ENCODE measurements at regions not wholly inside any gene's neighbourhood (a gene's known extent, or its start where the extent isn't known, plus 50 kb on each side); places are given as distances from the start of the nearest gene placed in this dataset.

- no peak for DNase-seq (ENCODE audit: low spot score)
- intact Hi-C loops (cut with DNase I): no loop called here
Measured at GRCh38 chr18:33517950-33518349, 60.1 kb upstream of the ASXL3 start.

GRCh38 chr18:33513027-33513426 is 65.0 kb upstream of the ASXL3 start:
- no peak for DNase-seq (ENCODE audit: low spot score)
- intact Hi-C loops (cut with DNase I): loop anchor here in 1 of 2 donors (5.0 kb wide), 1 partner anchor 774 kb away; no protein-coding TSS in a partner anchor

- DNase-seq (ENCODE audit: low spot score): no peak
- intact Hi-C loops (cut with DNase I): no loop called here
Measured at GRCh38 chr18:33507019-33507418, 66.5 kb upstream of the CCDC178 start.

GRCh38 chr18:33505798-33506197 is 65.3 kb upstream of the CCDC178 start:
- no peak for DNase-seq (ENCODE audit: low spot score)
- intact Hi-C loops (cut with DNase I): no loop called here

GRCh38 chr18:33505297-33505696 is 64.8 kb upstream of the CCDC178 start:
- no peak for DNase-seq (ENCODE audit: low spot score)
- intact Hi-C loops (cut with DNase I): no loop called here

GRCh38 chr18:33495278-33495677 is 54.8 kb upstream of the CCDC178 start:
- intact Hi-C loops (cut with DNase I): no loop called here
- no peak for DNase-seq (ENCODE audit: low spot score)

Data from posterior vena cava (tissue), 2 donors.